K562 (cell line): ENCODE measurements at regions not wholly inside any gene's neighbourhood (a gene's known extent, or its start where the extent isn't known, plus 50 kb on each side); places are given as distances from the start of the nearest gene placed in this dataset.
"Not testable (repeated sequence)": the region's sequence is repeated elsewhere in the genome, so short reads cannot be mapped to it uniquely, and the experiment has no call there.

Experiments used
- ATAC-seq: fragments of 200-7000 bp; cut with Tn5 transposase; 3 replicates; pipeline ENCODE4 v1.9.1; 2020; ENCODE audit warnings: moderate library complexity
- BruUV-seq: library from RNA; stranded (reverse); fragments of 400-500 nt; replicated peaks from 2 replicates; lab custom pipeline; 2021; lab: Mats Ljungman, UMichigan
- CTCF ChIA-PET: fragments of 300-600 bp; formaldehyde crosslinking; extraction: SDS; loops from one replicate; lab custom pipeline; 2021; ENCODE audit warnings: low intra/inter-chr PET ratio; lab: Yijun Ruan, JAX
- POLR2A ChIA-PET: fragments of 300-600, 350-650 bp; sonication (Branson Sonifier 250); formaldehyde crosslinking; extraction: SDS; loops from one replicate; lab custom pipeline; 2021; ENCODE audit warnings: antibody characterized with exemption, inconsistent platforms; lab: Yijun Ruan, JAX
- DNase-seq, 4 experiments: peaks; one replicate each; pipeline versions ENCODE4 v3.0.0 to v3.0.0-alpha.2; 2011 to 2018; ENCODE audit warnings: low spot score in 3 of 4, mixed read lengths in 3 of 4; ENCODE audit errors: extremely low read depth in 1 of 4
- FAIRE-seq: peaks from 2 replicates; lab custom pipeline; 2011; peaks lifted over from hg19 to GRCh38; lab: Jason Lieb, UNC
- H2AFZ ChIP-seq: 2 replicates; pipeline ENCODE4 v1.6.0; 2011; ENCODE audit warnings: low read depth, low read length, control low read depth, inconsistent platforms
- H3K27ac ChIP-seq: fragments of 200-600 bp; 3 replicates; pipeline ENCODE4 v1.8.0; 2011; ENCODE audit warnings: low read depth, mild to moderate bottlenecking, control low read depth, inconsistent platforms, low read length, moderate library complexity, mixed read lengths; ENCODE audit errors: extremely low read depth
- H3K27me3 ChIP-seq, 2 experiments: fragments of 300-600 bp in 1 of 2; 2 replicates in 1 of 2; 3 replicates in 1 of 2; pipeline versions ENCODE4 v1.6.0 to v1.8.0; 2011; ENCODE audit warnings: inconsistent platforms in 2 of 2, low read length in 2 of 2, mild to moderate bottlenecking in 1 of 2, mixed read lengths in 1 of 2, moderate library complexity in 1 of 2; ENCODE audit not compliant: control insufficient read depth in 2 of 2, insufficient read depth in 2 of 2
- H3K36me3 ChIP-seq: fragments of 300-600 bp; 3 replicates; pipeline ENCODE4 v1.8.0; 2011; ENCODE audit warnings: mild to moderate bottlenecking, low read length, inconsistent platforms; ENCODE audit not compliant: control insufficient read depth, insufficient read depth
- H3K4me1 ChIP-seq, 2 experiments: fragments of 200-600 bp in 1 of 2; replicated peaks in 1 of 2; 2 replicates in 1 of 2; 3 replicates in 1 of 2; pipeline versions ENCODE4 v1.5.1 to v1.8.0; 2011; ENCODE audit warnings: inconsistent platforms in 2 of 2, low read length in 2 of 2, mild to moderate bottlenecking in 1 of 2, mixed read lengths in 1 of 2, moderate library complexity in 1 of 2; ENCODE audit not compliant: control insufficient read depth in 2 of 2, insufficient read depth in 2 of 2
- H3K4me2 ChIP-seq: 2 replicates; pipeline ENCODE4 v1.6.1; 2011; ENCODE audit warnings: low read length, control low read depth, inconsistent platforms, mixed read lengths; ENCODE audit not compliant: insufficient read depth
- H3K4me3 ChIP-seq: fragments of 200-600 bp; sonication (generic), shearing (Covaris generic); 2 replicates; pipeline ENCODE4 v1.5.1; 2016; ENCODE audit warnings: control low read depth, inconsistent platforms
- H3K79me2 ChIP-seq: fragments of 200-600 bp; 3 replicates; pipeline ENCODE4 v1.8.0; 2011; ENCODE audit warnings: low read length, inconsistent platforms; ENCODE audit not compliant: control insufficient read depth, insufficient read depth
- H3K9ac ChIP-seq, 2 experiments: 2 replicates each; pipeline versions ENCODE4 v1.6.0 to v1.6.1; 2011; ENCODE audit warnings: low read depth in 2 of 2, low read length in 2 of 2, control low read depth in 1 of 2, inconsistent platforms in 1 of 2, mild to moderate bottlenecking in 1 of 2, mixed read lengths in 1 of 2; ENCODE audit not compliant: insufficient read depth in 1 of 2
- H3K9me1 ChIP-seq: one replicate; pipeline ENCODE4 v1.6.0; 2011; ENCODE audit warnings: inconsistent platforms, mild to moderate bottlenecking, low read length, moderate library complexity; ENCODE audit not compliant: control insufficient read depth, insufficient read depth
- H3K9me3 ChIP-seq: replicated peaks from 2 replicates; pipeline ENCODE4 v1.5.1; 2011; ENCODE audit warnings: low read depth, low read length, inconsistent platforms; ENCODE audit not compliant: control insufficient read depth, insufficient read depth
- H4K20me1 ChIP-seq: replicated peaks from 2 replicates; pipeline ENCODE4 v1.6.1; 2011; ENCODE audit warnings: low read length, inconsistent platforms, mixed read lengths; ENCODE audit not compliant: control insufficient read depth, insufficient read depth
- CBX5 ChIP-seq: IDR thresholded peaks from 2 replicates; pipeline ENCODE4 v1.6.1; 2014; ENCODE audit warnings: low read depth, borderline replicate concordance
- FOXA3 ChIP-seq, 2 experiments: fragments of 450-650 bp in 1 of 2; sonication (generic) in 1 of 2; formaldehyde crosslinking; IDR thresholded peaks in 1 of 2; conservative IDR thresholded peaks in 1 of 2; 2 replicates each; pipeline versions ENCODE4 v1.4.0 to v1.8.0; 2020 to 2022; ENCODE audit warnings: mild to moderate bottlenecking in 2 of 2, missing genetic modification reagents in 1 of 2
- NFIC ChIP-seq: fragments of 450-650 bp; IDR thresholded peaks from 2 replicates; pipeline ENCODE4 v1.6.1; 2017; ENCODE audit warnings: mild to moderate bottlenecking, inconsistent platforms
- ZNF263 ChIP-seq: sonication (generic); formaldehyde crosslinking; IDR thresholded peaks from 2 replicates; pipeline ENCODE4 v1.8.0; 2022; ENCODE audit warnings: mild to moderate bottlenecking, missing genetic modification reagents, borderline replicate concordance
- WGBS: fragments of 100-300 bp; shearing (Covaris generic); methylation state at CpG from one replicate; pipeline ENCODE4 v1.1.6; 2016; ENCODE audit warnings: low coverage, mixed read lengths; ENCODE audit not compliant: insufficient coverage; ENCODE audit errors: missing lambda C conversion rate; 5-methylcytosine and 5-hydroxymethylcytosine counted together
- in situ Hi-C: fragments of 300-500 bp; cut with MboI; formaldehyde crosslinking; loops from 4 replicates; pipeline ENCODE4 v1.15.0; 2018; ENCODE audit warnings: inconsistent platforms, mixed read lengths
- intact Hi-C: fragments of 100-400 bp; cut with micrococcal nuclease; formaldehyde crosslinking; loops from 2 replicates; pipeline ENCODE4 v1.14.2; 2022
- TF ChIP-seq, protein P1 (sequence below), 2 experiments: fragments of 450-650 bp; formaldehyde crosslinking in 1 of 2; IDR thresholded peaks; 2 replicates each; pipeline versions ENCODE4 v1.4.0 to v1.6.1; 2014 to 2020; ENCODE audit warnings: mild to moderate bottlenecking in 2 of 2, borderline replicate concordance in 1 of 2, low read depth in 1 of 2

DNA sequence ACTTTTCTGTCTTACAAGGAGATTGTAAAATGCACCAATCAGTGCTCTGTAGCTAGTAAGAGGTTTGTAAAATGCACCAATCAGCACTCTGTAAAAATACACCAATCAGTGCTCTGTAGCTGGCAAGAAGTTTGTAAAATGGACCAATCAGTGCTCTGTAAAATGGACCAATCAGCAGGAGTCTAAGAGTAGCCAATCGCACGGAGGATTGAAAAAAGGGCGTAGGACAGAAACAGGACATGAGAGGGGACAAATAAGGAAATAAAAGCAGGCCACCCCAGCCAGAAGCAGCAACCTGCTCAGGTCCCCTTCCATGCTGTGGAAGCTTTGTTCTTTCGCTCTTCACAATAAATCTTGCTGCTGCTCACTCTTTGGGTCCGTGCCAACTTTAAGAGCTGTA lies 199.1 kb upstream of the TRPC7 start:
- H3K27me3 ChIP-seq, H3K36me3 ChIP-seq, H3K27ac ChIP-seq, H3K79me2 ChIP-seq, FAIRE-seq, intact Hi-C loops, POLR2A ChIA-PET, H3K4me3 ChIP-seq, H3K9me1 ChIP-seq, in situ Hi-C loops, ATAC-seq, CTCF ChIA-PET, H4K20me1 ChIP-seq, H3K9me3 ChIP-seq, BruUV-seq, H3K9ac ChIP-seq, DNase-seq, H3K4me2 ChIP-seq, H3K4me1 ChIP-seq, H2AFZ ChIP-seq: not testable (repeated sequence)
- 41% methylated on average over 5 of the region's 5 CpGs for WGBS
- TF ChIP-seq NFIC, result peak; percentile 45

DNA sequence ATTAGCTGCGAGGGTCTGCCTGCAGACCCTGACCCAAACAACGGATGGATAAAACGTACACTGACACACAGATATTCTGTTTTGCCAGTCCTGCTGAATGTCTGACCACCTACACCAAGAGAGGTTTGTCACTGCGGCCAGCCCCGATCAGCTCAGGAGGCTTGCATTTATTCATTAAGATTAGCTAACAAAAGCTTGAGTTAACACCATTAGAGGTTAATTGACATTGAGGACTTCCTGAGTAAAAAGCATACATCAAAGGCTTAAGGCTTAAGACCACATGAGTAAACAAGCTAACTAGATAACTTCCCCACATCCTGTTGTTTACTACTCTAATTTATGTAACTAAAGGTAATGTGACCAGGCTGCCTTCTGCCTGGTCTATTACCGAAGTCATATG lies 198.1 kb upstream of the TRPC7 start:
- DNase-seq (no peak), FAIRE-seq (no peak), ATAC-seq (no peak)
- Histone ChIP-seq H3K27me3 (no peaks in the 10 kb centered on the region), H3K79me2 (no peaks in the 10 kb centered on the region), H3K4me2 (no peak overlapping the region), H3K36me3 (no peaks in the 10 kb centered on the region), H3K4me3 (no peak overlapping the region), H3K9ac (no peak overlapping the region), H3K4me1 (no peaks in the 10 kb centered on the region), H3K9me1 (no peaks in the 10 kb centered on the region), H3K27ac (no peak overlapping the region), H2AFZ (no peak overlapping the region), H4K20me1 (no peaks in the 10 kb centered on the region), H3K9me3 (no peaks in the 10 kb centered on the region; the same call in 1 of the 2 replicates)
- TF ChIP-seq ZNF263 (CRISPR knock-in tag), result no peak
- TF ChIP-seq FOXA3 (CRISPR knock-in tag; conservative IDR thresholded peaks at IDR 0.05 in 1 of 2, IDR thresholded peaks at IDR 0.05 in 1 of 2), result peak in 1 of 2 experiments; percentile 93; a peak in 2 of 4 replicates
- no peak for TF ChIP-seq CBX5
- TF ChIP-seq, protein P1, sequence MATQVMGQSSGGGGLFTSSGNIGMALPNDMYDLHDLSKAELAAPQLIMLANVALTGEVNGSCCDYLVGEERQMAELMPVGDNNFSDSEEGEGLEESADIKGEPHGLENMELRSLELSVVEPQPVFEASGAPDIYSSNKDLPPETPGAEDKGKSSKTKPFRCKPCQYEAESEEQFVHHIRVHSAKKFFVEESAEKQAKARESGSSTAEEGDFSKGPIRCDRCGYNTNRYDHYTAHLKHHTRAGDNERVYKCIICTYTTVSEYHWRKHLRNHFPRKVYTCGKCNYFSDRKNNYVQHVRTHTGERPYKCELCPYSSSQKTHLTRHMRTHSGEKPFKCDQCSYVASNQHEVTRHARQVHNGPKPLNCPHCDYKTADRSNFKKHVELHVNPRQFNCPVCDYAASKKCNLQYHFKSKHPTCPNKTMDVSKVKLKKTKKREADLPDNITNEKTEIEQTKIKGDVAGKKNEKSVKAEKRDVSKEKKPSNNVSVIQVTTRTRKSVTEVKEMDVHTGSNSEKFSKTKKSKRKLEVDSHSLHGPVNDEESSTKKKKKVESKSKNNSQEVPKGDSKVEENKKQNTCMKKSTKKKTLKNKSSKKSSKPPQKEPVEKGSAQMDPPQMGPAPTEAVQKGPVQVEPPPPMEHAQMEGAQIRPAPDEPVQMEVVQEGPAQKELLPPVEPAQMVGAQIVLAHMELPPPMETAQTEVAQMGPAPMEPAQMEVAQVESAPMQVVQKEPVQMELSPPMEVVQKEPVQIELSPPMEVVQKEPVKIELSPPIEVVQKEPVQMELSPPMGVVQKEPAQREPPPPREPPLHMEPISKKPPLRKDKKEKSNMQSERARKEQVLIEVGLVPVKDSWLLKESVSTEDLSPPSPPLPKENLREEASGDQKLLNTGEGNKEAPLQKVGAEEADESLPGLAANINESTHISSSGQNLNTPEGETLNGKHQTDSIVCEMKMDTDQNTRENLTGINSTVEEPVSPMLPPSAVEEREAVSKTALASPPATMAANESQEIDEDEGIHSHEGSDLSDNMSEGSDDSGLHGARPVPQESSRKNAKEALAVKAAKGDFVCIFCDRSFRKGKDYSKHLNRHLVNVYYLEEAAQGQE (IDR thresholded peaks at IDR 0.05; ENCODE audit: borderline replicate concordance), result no peak
- TF ChIP-seq, protein P1 (CRISPR knock-in tag; IDR thresholded peaks at IDR 0.05; ENCODE audit: low read depth), result no peak
- intact Hi-C loops, result no loop called here
- CTCF ChIA-PET, result no interaction called here
- no TSS peak for BruUV-seq
- POLR2A ChIA-PET, result no interaction called here
- 52% methylated on average over 6 of the region's 6 CpGs for WGBS
- in situ Hi-C loops, result no loop called here
